SKM-1 (cell line): ENCODE measurements at regions not wholly inside any gene's neighbourhood (a gene's known extent, or its start where the extent isn't known, plus 50 kb on each side); places are given as distances from the start of the nearest gene placed in this dataset.
"Not testable (repeated sequence)": the region's sequence is repeated elsewhere in the genome, so short reads cannot be mapped to it uniquely, and the experiment has no call there.

Source experiments
- DNase-seq: peaks from one replicate; lab custom pipeline; 2025; ENCODE audit not compliant: unreplicated experiment; lab: John Stamatoyannopoulos, UW

- not testable (repeated sequence) for DNase-seq
Measured at GRCh38 chr1:83410746-83411413, 588.1 kb downstream of the TTLL7 start.

GRCh38 chr1:83406693-83407371 lies 592.1 kb downstream of the TTLL7 start:
- DNase-seq: not testable (repeated sequence)

GRCh38 chr1:83405789-83406188 lies 593.1 kb downstream of the TTLL7 start:
- not testable (repeated sequence) for DNase-seq

- not testable (repeated sequence) for DNase-seq
Measured at GRCh38 chr1:83403500-83403899, 595.4 kb downstream of the TTLL7 start.

GRCh38 chr1:83401146-83401545 lies 597.8 kb downstream of the TTLL7 start:
- not testable (repeated sequence) for DNase-seq

- not testable (repeated sequence) for DNase-seq
Measured at GRCh38 chr1:83400173-83400572, 598.8 kb downstream of the TTLL7 start.

- not testable (repeated sequence) for DNase-seq
Measured at GRCh38 chr1:83398125-83398524, 600.8 kb downstream of the TTLL7 start.

- not testable (repeated sequence) for DNase-seq
Measured at GRCh38 chr1:83395130-83395529, 603.8 kb downstream of the TTLL7 start.

- not testable (repeated sequence) for DNase-seq
Measured at GRCh38 chr1:83386946-83387345, 612.0 kb downstream of the TTLL7 start.

- DNase-seq: not testable (repeated sequence)
Measured at GRCh38 chr1:83383107-83383506, 615.8 kb downstream of the TTLL7 start.

GRCh38 chr1:83373018-83373417 lies 625.9 kb downstream of the TTLL7 start:
- not testable (repeated sequence) for DNase-seq

GRCh38 chr1:83369853-83370252 lies 629.1 kb downstream of the TTLL7 start:
- not testable (repeated sequence) for DNase-seq

GRCh38 chr1:83365320-83365719 lies 633.6 kb downstream of the TTLL7 start:
- not testable (repeated sequence) for DNase-seq

- not testable (repeated sequence) for DNase-seq
Measured at GRCh38 chr1:83345375-83345774, 653.6 kb downstream of the TTLL7 start.

GRCh38 chr1:83343767-83344166 lies 655.2 kb downstream of the TTLL7 start:
- DNase-seq: not testable (repeated sequence)

- not testable (repeated sequence) for DNase-seq
Measured at GRCh38 chr1:83342995-83343394, 655.9 kb downstream of the TTLL7 start.

- DNase-seq: not testable (repeated sequence)
Measured at GRCh38 chr1:83332308-83332707, 666.6 kb downstream of the TTLL7 start.

GRCh38 chr1:83318366-83318765 lies 680.6 kb downstream of the TTLL7 start:
- DNase-seq: no peak

- DNase-seq: not testable (repeated sequence)
Measured at GRCh38 chr1:83315446-83315845, 683.5 kb downstream of the TTLL7 start.

GRCh38 chr1:83310161-83310560 lies 688.8 kb downstream of the TTLL7 start:
- not testable (repeated sequence) for DNase-seq

GRCh38 chr1:83309035-83309434 lies 689.9 kb downstream of the TTLL7 start:
- DNase-seq: not testable (repeated sequence)

- not testable (repeated sequence) for DNase-seq
Measured at GRCh38 chr1:83306811-83307210, 692.1 kb downstream of the TTLL7 start.
